Neural progenitor cell (in vitro differentiated cells): ENCODE measurements at regions not wholly inside any gene's neighbourhood (a gene's known extent, or its start where the extent isn't known, plus 50 kb on each side); places are given as distances from the start of the nearest gene placed in this dataset.

Experiments used
- EZH2 ChIP-seq: fragments of 200-600 bp; sonication (generic); IDR thresholded peaks from 2 replicates; pipeline ENCODE4 v1.6.1; 2017; ENCODE audit warnings: antibody characterized with exemption, mild to moderate bottlenecking, moderate library complexity
- EZH2phosphoT487 ChIP-seq: fragments of 200-600 bp; sonication (generic); IDR thresholded peaks from 2 replicates; pipeline ENCODE4 v1.6.1; 2017; ENCODE audit warnings: antibody characterized with exemption
- TF ChIP-seq, protein P1 (sequence below): fragments of 200-600 bp; sonication (generic); IDR thresholded peaks from 2 replicates; pipeline ENCODE4 v1.5.1; 2017; ENCODE audit warnings: antibody characterized with exemption, mild to moderate bottlenecking

DNA sequence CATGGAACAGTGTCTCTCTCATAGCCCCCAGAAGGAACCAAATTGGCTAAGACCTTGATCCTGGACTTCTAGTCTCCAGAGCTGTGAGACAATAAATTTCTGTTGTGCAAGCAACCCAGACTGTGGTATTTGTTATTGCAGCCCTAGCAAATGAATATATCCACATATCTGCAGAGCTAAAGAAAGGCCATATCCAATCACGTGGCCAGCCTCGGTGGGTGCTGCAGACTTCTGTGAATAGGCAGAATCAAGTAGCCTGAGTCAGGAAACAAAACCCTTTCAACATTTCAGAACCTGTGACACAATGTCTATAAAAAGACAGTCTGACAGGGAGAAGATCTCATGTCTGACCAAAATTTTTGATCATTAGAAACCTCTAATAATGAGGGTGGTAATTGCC, 71.0 kb upstream of the CPM start:
- TF ChIP-seq, protein P1, sequence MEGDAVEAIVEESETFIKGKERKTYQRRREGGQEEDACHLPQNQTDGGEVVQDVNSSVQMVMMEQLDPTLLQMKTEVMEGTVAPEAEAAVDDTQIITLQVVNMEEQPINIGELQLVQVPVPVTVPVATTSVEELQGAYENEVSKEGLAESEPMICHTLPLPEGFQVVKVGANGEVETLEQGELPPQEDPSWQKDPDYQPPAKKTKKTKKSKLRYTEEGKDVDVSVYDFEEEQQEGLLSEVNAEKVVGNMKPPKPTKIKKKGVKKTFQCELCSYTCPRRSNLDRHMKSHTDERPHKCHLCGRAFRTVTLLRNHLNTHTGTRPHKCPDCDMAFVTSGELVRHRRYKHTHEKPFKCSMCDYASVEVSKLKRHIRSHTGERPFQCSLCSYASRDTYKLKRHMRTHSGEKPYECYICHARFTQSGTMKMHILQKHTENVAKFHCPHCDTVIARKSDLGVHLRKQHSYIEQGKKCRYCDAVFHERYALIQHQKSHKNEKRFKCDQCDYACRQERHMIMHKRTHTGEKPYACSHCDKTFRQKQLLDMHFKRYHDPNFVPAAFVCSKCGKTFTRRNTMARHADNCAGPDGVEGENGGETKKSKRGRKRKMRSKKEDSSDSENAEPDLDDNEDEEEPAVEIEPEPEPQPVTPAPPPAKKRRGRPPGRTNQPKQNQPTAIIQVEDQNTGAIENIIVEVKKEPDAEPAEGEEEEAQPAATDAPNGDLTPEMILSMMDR = no peak
- TF ChIP-seq EZH2phosphoT487 (no peak), EZH2 (no peak)
